GM21526 (cell line): ENCODE measurements at regions not wholly inside any gene's neighbourhood (a gene's known extent, or its start where the extent isn't known, plus 50 kb on each side); places are given as distances from the start of the nearest gene placed in this dataset.

ENCODE experiments used
- ATAC-seq: cut with Tn5 transposase; IDR thresholded peaks from one replicate; pipeline ENCODE4 v1.9.1; 2021; ENCODE audit warnings: moderate library complexity; ENCODE audit not compliant: unreplicated experiment, low FRiP score

DNA sequence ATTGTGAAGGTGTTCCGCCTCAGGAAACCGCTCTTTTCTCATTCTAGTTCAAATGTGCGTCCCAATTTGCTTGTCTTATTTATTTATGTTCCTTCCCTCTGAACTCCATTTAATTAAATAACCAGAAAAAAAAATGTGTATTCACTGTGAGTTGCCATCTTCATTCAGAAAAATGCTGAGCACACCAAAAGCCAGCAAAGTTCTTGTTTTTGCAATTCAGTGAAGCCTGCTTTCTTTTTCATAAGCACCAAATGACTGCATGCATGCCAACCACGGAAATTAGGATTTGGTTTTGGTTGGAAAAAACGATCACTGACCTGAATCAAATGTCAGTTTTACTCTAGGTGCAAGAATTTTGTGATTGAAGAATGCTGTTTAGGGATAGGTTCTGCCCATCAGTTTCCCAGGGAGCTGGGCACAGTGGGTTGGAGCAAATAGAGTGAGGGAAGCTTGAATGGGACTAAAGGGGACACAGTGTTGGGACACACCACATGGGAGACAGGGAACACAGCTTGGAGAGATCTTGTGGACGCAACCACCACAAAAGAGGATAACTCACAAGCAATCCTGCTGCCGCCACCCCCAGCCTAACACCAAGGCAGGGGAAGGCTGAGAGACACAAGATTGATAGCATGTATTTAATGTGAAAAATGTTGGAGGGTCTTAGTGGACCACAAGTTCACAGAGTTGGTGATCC is 183.4 kb upstream of the GALNT2 start:
- no peak for ATAC-seq

DNA sequence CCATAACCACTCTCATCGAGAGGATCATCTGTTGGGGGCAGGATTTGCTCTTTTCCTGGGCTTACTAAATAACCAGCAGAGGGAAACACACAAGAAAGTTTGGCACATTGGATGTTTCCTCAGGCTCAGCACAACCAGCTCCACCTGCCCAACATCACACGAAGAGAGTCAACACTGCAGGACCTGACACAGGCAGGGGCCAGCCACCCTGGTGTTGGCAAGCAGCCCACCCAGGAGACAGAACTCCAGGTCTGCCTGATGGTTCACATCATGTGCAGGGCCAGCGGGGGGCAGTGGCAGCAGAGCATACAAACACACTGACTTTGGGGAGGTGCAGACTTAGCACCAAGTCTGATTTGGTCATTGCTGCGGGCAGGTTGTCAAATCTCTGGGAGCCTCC is 182.3 kb upstream of the GALNT2 start:
- ATAC-seq = no peak

DNA sequence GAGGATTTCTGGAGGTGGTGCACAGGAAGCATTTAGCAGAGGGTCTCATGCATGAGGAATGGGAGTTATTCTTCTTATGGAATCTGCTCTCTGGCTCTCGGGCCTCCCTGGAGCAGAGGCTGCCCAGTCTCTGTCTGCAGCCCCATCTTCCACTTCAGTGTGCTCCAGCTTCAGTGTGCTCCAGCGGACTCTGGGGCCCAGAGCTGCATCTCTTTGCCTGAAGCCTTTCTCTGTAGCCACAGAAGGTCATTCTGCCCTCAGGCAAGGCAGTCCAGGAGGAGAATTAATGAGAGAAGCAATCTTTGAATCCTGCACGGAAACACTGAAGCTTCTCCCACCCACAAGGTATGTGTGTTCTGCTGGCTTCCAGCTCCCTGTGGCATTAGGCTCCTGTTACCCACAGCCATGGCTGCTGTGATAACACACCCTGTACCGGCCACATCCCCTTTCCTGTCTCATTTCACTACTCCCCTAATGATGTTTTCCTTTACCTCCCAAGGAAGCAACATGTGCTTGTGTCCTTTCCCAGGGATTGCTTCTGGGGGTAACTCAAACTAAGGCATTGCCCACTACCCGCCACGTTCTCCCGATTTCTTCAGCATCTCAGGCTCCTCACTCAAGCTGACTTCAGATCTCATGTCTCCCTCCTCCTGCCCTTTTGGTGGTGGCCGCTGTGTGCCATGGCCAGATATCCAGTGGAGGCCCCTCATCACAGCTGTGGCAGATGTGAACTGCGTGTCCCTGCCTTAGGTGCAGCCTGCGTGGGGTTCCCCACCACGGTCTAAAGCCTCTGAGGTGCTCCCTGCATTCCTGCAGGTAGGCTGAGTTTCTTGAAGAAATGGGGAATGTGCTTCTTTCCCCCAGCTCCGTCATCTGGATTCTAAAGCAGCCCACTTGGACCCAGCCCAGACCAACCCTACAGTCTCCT is 181.2 kb upstream of the GALNT2 start:
- no peak for ATAC-seq

DNA sequence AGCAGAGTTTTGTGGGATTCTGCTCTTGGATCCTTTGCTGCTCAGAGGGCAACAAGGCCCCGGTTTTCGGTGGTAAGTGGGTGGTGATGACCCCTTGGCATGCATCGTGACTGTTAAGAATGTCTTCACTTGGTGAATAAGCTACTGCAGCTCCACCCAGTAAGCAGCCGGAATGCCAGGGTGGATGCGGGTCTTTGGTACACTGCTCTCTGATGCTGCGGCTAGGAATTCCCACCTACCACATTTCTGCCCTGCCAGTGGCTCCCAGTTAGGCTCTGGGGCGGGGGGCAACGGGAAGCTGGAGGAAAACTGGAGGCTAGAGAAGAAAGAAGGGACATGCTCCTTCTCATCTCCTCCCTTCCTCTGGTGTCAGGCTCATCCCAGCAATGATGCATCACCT is 180.4 kb upstream of the GALNT2 start:
- no peak for ATAC-seq

DNA sequence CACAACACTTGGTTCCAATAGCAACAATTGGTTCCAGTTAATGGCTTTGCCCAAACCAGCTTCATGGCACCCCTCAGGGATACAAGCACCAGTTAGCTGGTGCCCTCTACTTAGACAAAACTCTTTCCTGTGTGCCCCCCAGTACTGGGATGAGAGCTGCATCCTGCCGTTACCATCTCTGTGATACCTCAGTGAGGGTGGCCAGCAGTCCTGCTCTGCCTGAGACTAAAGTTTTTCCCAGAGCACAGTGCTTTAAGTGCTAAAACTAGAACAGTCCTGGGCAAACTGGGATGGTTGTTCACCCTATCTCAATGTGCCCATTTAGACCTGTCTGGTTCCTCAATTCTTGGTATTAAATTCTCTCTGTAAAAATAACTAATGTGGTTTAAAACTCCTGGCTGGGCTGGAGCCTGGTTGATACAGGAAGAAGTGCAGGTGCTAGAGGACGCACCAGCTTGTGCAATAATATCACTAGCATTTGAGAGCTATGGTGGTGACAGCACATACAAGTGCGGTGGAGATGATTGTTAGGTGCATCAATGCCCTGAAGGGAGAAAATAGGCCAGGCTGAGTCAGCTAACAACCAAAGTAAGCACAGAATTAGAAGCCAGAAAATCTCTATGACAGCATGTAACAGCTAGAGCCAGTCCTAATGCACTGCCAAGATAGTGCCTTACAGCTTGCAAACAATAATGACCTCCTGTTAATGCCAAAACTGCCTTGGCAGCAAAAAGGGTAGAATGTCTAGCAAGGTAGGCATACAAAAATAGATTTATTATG is 179.8 kb upstream of the GALNT2 start:
- no peak for ATAC-seq

DNA sequence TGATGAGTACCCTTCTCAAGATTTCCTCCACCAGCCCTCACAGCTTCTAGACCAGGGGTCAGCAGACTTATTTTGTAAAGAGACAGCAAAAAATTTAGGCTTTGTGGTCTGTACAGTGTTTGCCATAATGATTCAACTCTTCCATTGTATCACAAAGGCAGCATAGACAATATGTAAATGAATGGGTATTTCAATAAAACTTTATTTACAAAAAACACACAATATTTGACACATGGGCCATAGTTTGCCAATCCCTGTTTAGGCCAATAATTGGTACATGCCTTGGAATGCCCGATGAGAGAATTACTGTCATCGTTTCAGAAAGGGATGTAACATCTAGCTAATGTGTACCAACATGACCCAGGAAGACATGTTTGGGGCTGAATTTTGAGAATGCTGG is 178.9 kb upstream of the GALNT2 start:
- no peak for ATAC-seq

DNA sequence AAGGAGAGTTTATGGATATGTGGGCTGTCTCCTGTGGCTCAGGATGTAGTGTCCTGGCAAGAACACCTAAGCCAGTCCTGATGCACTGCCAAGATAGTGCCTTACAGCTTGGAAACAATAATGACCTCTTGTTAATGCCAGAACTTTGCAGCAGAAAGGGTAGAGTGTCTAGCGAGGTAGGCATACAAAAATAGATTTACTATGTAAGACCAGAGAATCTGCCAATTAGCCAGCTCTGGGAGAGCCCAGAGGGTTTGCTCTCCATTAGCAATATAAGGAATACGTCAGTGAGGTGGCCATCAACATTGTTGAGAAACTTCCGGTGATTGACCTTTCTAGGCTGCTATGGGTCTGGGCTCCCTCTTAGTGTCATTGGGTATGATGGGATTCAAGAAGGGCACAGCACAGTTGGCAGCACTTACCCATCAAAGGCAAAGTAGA is 178.5 kb upstream of the GALNT2 start:
- no peak for ATAC-seq

DNA sequence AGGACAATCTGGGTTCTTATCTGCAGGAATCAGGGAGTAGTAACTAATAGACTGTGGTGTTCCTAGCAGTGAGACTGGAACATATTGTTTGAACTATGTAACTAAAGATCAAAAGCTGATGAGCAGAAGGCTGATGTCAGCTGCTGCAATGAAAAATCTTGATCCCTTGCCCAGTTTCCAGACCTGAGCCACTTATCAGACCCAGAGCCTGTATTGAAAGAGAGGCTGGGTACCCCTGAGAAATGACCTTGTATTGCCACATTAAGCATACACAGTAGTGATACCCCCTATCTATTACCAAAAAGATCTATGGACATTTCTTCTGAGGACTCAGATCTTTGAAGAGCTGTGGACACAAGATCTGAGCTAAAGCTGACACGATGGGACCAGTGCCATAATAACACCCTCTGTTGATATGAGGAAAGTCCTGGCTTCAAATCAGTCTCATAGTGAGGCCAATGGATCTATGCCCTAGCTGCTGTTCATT is 178.0 kb upstream of the GALNT2 start:
- ATAC-seq = no peak

DNA sequence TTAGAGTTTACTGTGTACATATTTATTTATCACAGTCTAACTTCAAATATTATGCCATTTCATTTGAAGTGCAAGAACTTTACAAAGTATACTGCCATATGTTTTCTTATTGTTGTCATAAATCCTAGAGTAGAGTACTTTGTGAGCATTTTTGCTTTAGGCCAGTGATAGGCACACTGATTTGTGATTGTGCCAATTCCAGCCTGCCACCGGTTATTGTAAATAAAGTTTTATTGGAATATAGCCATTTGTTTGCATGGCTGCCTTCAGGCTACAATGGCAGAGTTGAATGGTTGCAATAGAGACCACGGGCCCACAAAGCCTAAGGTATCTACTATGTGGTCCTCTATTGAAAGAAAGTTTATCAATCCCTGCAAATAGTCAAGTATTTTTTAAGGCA is 175.8 kb upstream of the GALNT2 start:
- ATAC-seq = no peak

DNA sequence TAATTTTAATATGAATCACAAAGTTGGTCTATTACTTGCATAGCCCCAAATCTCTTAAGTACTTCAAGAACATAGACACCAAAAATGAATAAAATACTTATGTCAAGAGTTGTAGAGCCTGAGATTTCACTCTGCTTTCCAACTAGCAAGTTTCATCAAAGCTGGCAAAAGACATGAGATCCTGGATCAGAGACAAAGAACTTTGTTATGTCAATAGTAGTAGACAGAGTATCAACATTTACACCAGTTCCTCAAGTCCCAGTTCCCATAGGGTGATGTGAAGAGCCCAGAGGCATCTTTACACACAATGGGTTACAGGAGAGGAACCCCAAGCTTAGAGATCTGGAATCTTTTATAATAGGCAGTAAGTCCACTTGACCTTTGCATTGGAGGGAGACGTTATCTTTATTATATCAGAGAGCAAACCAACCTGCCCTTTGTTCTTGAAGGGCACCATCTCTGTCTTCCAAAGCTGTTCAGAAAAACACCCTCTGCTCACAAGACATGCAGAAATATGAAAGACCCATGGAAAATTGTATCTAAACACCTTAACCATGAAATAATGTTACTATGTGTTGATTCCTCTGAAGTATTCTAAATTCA is 174.4 kb upstream of the GALNT2 start:
- no peak for ATAC-seq

DNA sequence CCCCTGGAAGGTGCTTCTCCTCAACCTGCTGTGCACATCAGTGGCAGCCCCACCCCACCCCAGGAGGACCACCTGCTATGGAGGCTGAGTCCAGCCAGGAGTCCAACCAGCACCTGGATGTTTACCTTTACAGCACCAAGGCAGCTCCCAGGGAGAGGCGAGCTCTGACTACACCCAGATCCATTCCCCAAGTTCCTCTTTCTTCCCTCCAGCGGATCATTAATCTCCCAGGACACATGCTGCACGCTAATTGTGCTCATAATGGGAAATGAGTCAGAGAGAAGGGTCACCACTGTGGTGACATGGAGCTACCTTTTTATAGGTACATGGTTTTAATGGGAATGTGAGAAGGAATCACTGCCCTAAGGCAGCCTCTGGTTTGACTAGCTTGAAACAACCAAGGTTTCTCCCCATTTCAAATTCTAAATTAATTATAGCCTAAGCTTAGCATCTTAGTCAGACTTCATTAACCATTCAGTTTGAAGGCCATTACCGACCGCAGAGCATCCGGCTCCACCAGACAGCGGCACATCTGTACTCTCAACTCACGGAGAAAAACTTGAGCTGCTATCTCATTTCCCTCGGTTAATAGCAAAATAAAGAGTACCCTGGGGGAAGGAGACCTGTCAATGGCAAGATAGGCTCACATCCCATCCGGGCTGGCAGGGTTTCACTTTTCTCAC is 173.1 kb upstream of the GALNT2 start:
- ATAC-seq = no peak

DNA sequence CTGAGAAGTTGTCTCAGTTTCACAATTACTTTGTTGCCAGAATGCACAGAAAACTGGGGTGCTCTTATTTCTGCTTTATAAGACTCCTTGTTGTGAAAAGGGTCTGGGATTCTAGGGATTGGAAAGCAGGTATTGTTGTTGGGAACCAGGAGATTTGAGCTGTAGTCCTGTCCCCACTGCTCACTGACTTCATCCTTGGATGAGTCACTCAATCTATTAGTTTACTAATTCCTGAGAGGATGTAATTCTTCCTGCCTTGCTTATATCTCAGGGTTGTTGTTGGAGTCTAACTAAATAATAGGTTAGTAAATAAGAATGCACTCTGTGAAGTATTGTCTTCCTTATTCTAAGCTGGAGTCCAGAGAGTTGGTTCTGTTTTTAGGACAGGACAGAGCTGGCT is 172.5 kb upstream of the GALNT2 start:
- ATAC-seq = no peak

DNA sequence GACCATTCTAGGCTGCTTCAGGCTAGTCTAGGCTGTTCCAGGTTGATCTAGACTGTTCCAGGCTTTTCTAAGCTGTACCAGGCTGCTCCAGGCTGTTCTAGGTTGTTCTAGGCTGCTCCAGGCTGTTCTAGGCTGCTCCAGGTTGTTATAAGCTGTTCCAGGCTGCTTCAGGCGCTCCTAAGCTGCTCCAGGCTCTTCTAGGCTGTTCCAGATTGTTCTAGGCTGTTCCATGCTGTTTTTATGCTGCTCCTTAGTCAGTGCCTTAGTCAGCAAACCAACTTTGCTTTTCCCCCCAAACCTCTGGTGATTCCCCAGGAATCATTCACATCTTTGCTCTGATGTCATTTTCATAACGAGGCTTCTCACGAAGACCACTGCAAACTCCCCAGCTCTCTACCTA is 171.4 kb upstream of the GALNT2 start:
- no peak for ATAC-seq

DNA sequence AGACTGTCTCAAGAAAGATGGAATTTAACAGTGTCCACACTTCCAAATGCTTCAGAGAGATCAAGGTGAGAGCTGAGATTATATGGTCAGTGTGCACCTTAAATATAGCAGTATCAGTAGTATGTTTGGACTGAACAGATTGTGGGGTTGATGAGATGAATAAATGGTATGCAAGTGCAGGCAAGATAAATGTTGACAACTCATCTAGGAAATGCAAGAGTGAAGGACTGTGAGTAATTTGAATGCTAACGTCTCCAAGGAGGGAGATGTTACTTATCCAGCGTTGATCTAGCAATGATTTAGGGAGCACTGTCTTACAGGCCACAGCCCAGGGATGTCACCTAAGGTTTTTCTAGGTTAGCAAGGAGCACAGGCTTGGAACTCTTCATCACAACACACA is 170.7 kb upstream of the GALNT2 start:
- no peak for ATAC-seq

DNA sequence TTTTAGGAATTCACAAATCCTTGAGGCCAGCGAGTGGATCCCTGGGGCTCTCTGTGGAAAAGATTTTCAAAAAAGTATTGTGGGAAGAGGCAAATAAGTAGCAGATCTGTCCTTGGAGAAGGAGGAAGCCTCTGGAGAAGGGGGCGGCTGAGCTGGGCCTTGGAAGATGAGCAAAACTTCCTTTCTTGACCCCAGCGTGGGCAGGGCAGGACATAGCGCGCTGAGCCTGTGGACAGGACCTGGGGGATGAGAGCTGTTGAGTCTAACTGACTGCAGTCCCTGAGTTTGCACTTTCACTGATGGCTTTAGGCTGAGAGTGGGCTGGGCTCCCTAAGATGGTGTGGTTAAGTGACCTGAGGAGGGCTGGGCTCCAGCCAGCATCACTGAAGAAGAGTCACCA is 170.2 kb upstream of the GALNT2 start:
- no peak for ATAC-seq

DNA sequence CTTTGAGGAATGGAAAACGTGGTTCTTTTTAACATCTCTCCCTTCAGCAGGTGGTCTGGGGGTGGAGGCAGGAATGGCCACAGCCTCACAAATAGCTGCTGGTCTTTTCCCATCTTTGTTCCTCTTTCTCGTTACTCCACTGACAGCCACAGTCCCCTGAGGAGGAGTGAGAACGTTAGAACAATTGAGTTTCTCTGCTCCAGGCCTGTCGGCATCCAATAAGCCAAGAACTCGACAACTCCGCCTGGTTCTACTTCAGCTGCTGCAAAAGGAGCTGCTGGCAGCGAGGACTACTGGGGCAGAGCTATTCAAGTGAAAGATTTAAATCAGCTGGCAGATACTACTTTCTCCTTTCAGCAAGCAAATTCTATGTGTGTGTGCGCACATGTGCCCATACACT is 169.5 kb upstream of the GALNT2 start:
- no peak for ATAC-seq

DNA sequence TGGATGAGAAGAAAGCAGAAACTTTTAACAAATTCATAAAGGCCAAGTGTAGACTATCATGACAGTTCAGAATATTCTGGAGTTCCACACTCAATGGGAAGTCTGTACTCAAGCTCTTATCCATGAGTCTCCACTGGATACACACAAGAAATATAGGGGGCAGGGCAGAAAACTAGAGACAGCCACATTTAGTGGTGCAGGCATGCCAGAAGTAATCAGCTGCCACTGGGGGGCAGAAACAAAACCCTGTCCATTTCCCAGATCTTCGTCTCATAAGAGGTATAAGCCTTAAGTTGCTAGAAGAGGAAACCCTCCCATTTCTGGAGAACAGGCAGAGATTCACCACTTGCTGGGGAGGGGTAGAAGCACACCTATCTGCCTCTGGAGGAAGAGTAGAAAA is 166.8 kb upstream of the GALNT2 start:
- ATAC-seq = no peak

DNA sequence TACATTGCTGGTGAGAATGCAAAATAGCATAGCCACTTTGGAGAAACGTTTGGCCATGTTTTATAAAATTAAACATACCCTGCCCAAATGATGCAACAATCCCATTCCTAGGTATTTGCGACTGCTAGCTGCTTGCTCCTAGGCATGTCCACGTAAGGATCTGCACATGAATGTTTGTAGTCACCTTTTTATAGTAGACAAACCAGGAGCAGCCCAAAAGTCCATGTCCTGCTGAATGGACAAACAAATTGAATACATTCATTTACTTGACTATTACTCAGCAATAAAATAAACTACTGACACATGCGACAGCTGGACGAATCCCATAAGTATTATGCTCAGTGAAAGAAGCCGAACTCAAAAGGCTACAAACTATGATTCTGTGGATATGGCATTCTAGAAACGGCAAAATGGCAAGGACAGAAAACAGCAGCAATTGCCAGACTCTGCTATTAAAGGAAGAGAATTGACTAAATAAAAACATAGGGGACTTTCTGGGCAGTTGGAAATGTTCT is 161.9 kb upstream of the GALNT2 start:
- no peak for ATAC-seq

DNA sequence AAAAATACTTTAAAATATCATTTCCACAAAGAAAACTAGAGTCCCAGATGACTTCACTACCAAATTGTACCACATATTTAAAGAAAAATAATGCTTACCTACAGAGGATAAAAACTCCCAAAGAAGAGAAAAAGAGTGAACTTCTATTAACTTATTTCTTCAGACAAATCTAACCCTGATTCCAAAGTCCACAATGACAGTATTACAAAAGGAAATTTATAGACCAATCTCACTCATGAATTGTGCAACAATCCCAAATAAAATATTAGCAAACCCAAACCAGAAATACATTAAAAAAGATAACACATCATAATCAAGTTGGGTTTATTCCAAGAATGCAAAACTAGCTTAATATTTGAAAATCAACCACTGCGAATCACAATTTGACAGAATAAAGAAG is 161.4 kb upstream of the GALNT2 start:
- ATAC-seq = no peak
